IMR-90 (cell line): ENCODE measurements at regions not wholly inside any gene's neighbourhood (a gene's known extent, or its start where the extent isn't known, plus 50 kb on each side); places are given as distances from the start of the nearest gene placed in this dataset.

Experiments used
- ATAC-seq: fragments of 200-7000 bp; cut with Tn5 transposase; 2 replicates; pipeline ENCODE4 v1.9.1; 2020; ENCODE audit warnings: low read depth, mild to moderate bottlenecking, moderate library complexity
- BruUV-seq: library from RNA; stranded (reverse); fragments of 400-500 nt; replicated peaks from 2 replicates; lab custom pipeline; 2021; lab: Mats Ljungman, UMichigan
- CTCF ChIA-PET: fragments of 300-600 bp; formaldehyde crosslinking; extraction: SDS; loops from one replicate; lab custom pipeline; 2021; ENCODE audit warnings: antibody characterized with exemption; lab: Yijun Ruan, JAX
- POLR2A ChIA-PET: fragments of 300-600 bp; sonication (Branson Sonifier 250); formaldehyde crosslinking; loops from one replicate; lab custom pipeline; 2022; ENCODE audit warnings: antibody characterized with exemption; ENCODE audit not compliant: unreplicated experiment; lab: Charles Lee
- DNase-seq: peaks from one replicate; pipeline ENCODE4 v3.0.0; 2013
- H2AFZ ChIP-seq: replicated peaks from 2 replicates; pipeline ENCODE3; 2013; ENCODE audit warnings: low read length, mild to moderate bottlenecking; ENCODE audit not compliant: poor library complexity
- H2AK5ac ChIP-seq: 2 replicates; pipeline ENCODE4 v1.6.1; 2013; ENCODE audit warnings: low read depth, low read length, inconsistent platforms
- H2AK9ac ChIP-seq: replicated peaks from 2 replicates; pipeline ENCODE3; 2013; ENCODE audit warnings: mild to moderate bottlenecking, low read depth, low read length, moderate library complexity; ENCODE audit not compliant: poor library complexity
- H2BK120ac ChIP-seq: 2 replicates; pipeline ENCODE4 v1.6.1; 2013; ENCODE audit warnings: low read depth, low read length, inconsistent platforms
- H2BK15ac ChIP-seq: 3 replicates; pipeline ENCODE4 v1.6.1; 2013; ENCODE audit warnings: low read depth, low read length, inconsistent platforms
- H2BK20ac ChIP-seq: 2 replicates; pipeline ENCODE4 v1.6.1; 2013; ENCODE audit warnings: low read depth, mild to moderate bottlenecking, inconsistent platforms, low read length, moderate library complexity
- H2BK5ac ChIP-seq: 2 replicates; pipeline ENCODE4 v1.6.1; 2013; ENCODE audit warnings: mild to moderate bottlenecking, low read depth, low read length, inconsistent platforms; ENCODE audit not compliant: poor library complexity, severe bottlenecking
- H3K14ac ChIP-seq: replicated peaks from 2 replicates; pipeline ENCODE4 v1.6.1; 2013; ENCODE audit warnings: low read depth, low read length, inconsistent platforms
- H3K18ac ChIP-seq: 2 replicates; pipeline ENCODE4 v1.6.1; 2013; ENCODE audit warnings: low read depth, low read length, control low read depth
- H3K23ac ChIP-seq: 2 replicates; pipeline ENCODE4 v1.6.1; 2013; ENCODE audit warnings: low read depth, low read length, inconsistent platforms
- H3K27ac ChIP-seq: 2 replicates; pipeline ENCODE4 v1.5.1; 2013; ENCODE audit warnings: mild to moderate bottlenecking, control low read depth, low read length; ENCODE audit not compliant: insufficient read depth
- H3K27me3 ChIP-seq: 2 replicates; pipeline ENCODE4 v1.6.1; 2013; ENCODE audit warnings: low read length; ENCODE audit not compliant: control insufficient read depth, insufficient read depth
- H3K36me3 ChIP-seq: 2 replicates; pipeline ENCODE4 v1.6.1; 2013; ENCODE audit warnings: low read length, mixed read lengths; ENCODE audit not compliant: control insufficient read depth, insufficient read depth
- H3K4ac ChIP-seq: 2 replicates; pipeline ENCODE4 v1.6.1; 2013; ENCODE audit warnings: low read depth, low read length, inconsistent platforms
- H3K4me1 ChIP-seq: 2 replicates; pipeline ENCODE4 v1.6.1; 2013; ENCODE audit warnings: low read length, mixed read lengths; ENCODE audit not compliant: control insufficient read depth, insufficient read depth
- H3K4me2 ChIP-seq: 2 replicates; pipeline ENCODE4 v1.6.1; 2013; ENCODE audit warnings: low read depth, mild to moderate bottlenecking, control low read depth, low read length, moderate library complexity
- H3K4me3 ChIP-seq: 2 replicates; pipeline ENCODE4 v1.5.1; 2013; ENCODE audit warnings: low read depth, mild to moderate bottlenecking, control low read depth, low read length, moderate library complexity; ENCODE audit not compliant: insufficient read depth
- H3K56ac ChIP-seq: 2 replicates; pipeline ENCODE4 v1.6.1; 2013; ENCODE audit warnings: low read length, inconsistent platforms; ENCODE audit not compliant: insufficient read depth; ENCODE audit errors: extremely low read depth
- H3K79me1 ChIP-seq, 2 experiments: 2 replicates each; pipeline ENCODE4 v1.6.1; 2013; ENCODE audit warnings: low read length in 2 of 2, inconsistent platforms in 1 of 2, low read depth in 1 of 2
- H3K9ac ChIP-seq: 2 replicates; pipeline ENCODE4 v1.6.1; 2013; ENCODE audit warnings: low read depth, low read length, control low read depth
- H3K9me1 ChIP-seq: 2 replicates; pipeline ENCODE4 v1.6.1; 2013; ENCODE audit warnings: low read length, inconsistent platforms; ENCODE audit not compliant: insufficient read depth
- H3K9me3 ChIP-seq: 2 replicates; pipeline ENCODE4 v1.6.1; 2013; ENCODE audit warnings: low read length; ENCODE audit not compliant: control insufficient read depth, insufficient read depth
- H4K20me1 ChIP-seq: 2 replicates; pipeline ENCODE4 v1.6.1; 2013; ENCODE audit warnings: low read length, inconsistent platforms; ENCODE audit not compliant: insufficient read depth
- H4K5ac ChIP-seq: 2 replicates; pipeline ENCODE4 v1.6.1; 2013; ENCODE audit warnings: mild to moderate bottlenecking, low read depth, low read length, control low read depth
- H4K8ac ChIP-seq, 2 experiments: 2 replicates each; pipeline ENCODE4 v1.6.1; 2013; ENCODE audit warnings: low read depth in 2 of 2, low read length in 2 of 2, control low read depth in 1 of 2, inconsistent platforms in 1 of 2
- H4K91ac ChIP-seq: 2 replicates; pipeline ENCODE4 v1.6.1; 2013; ENCODE audit warnings: low read depth, low read length, inconsistent platforms; ENCODE audit not compliant: insufficient read depth
- CHD1 ChIP-seq: IDR thresholded peaks from 2 replicates; pipeline ENCODE4 v1.6.1; 2012; ENCODE audit warnings: low read depth, low read length, improper control_type of control experiment
- CTCF ChIP-seq: conservative IDR thresholded peaks from 2 replicates; pipeline ENCODE4 v1.5.1; 2012; ENCODE audit warnings: mild to moderate bottlenecking, low read depth, low read length, improper control_type of control experiment
- FOS ChIP-seq: fragments of 150-350 bp; IDR thresholded peaks from 2 replicates; pipeline ENCODE4 v1.6.1; 2016; ENCODE audit warnings: low read depth, low read length
- MAFK ChIP-seq: IDR thresholded peaks from 2 replicates; pipeline ENCODE4 v1.6.1; 2012; ENCODE audit warnings: low read depth, low read length, improper control_type of control experiment
- MAZ ChIP-seq: IDR thresholded peaks from 2 replicates; pipeline ENCODE4 v1.6.1; 2012; ENCODE audit warnings: low read depth, mild to moderate bottlenecking, low read length, improper control_type of control experiment, moderate library complexity, borderline replicate concordance
- MXI1 ChIP-seq: IDR thresholded peaks from 2 replicates; pipeline ENCODE4 v1.6.1; 2012; ENCODE audit warnings: low read depth, mild to moderate bottlenecking, low read length, moderate library complexity, borderline replicate concordance
- NFE2L2 ChIP-seq: fragments of 150-350 bp; IDR thresholded peaks from 2 replicates; pipeline ENCODE4 v1.6.1; 2016; ENCODE audit warnings: low read depth, mild to moderate bottlenecking, low read length
- RCOR1 ChIP-seq: IDR thresholded peaks from 2 replicates; pipeline ENCODE4 v1.6.1; 2012; ENCODE audit warnings: mild to moderate bottlenecking, low read length, improper control_type of control experiment; ENCODE audit not compliant: insufficient replicate concordance
- RFX5 ChIP-seq: IDR thresholded peaks from 2 replicates; pipeline ENCODE4 v1.8.0; 2012; ENCODE audit warnings: low read depth, mild to moderate bottlenecking, low read length, moderate library complexity
- WGBS, 2 experiments: methylation state at CpG; one replicate each; pipeline versions ENCODE4 v1.1.5 to v1.1.7; 2013; ENCODE audit warnings: missing lambda C conversion rate in 2 of 2; ENCODE audit not compliant: insufficient read length in 1 of 2; ENCODE audit errors: extremely low coverage in 2 of 2; 5-methylcytosine and 5-hydroxymethylcytosine counted together
- dilution Hi-C: fragments of 300-500 bp; cut with HindIII; formaldehyde crosslinking; loops from one replicate; pipeline ENCODE4 v1.14.3; 2018; ENCODE audit warnings: low sequenced_read_pairs; ENCODE audit not compliant: unreplicated experiment
- in situ Hi-C: fragments of 300-500 bp; cut with MboI; formaldehyde crosslinking; loops from 3 replicates; pipeline ENCODE4 v1.14.3; 2019; ENCODE audit warnings: low sequenced_read_pairs, inconsistent platforms, mixed read lengths
- intact Hi-C: fragments of 100-400 bp; cut with micrococcal nuclease; formaldehyde crosslinking; loops from 2 replicates; pipeline ENCODE4 v1.10.0; 2022

- POLR2A ChIA-PET, result no interaction called here
- CTCF ChIA-PET, result no interaction called here
- no peaks in the 10 kb centered on the region for H4K20me1 ChIP-seq
- intact Hi-C loops (no loop called here), dilution Hi-C loops (no loop called here), in situ Hi-C loops (no loop called here)
- H3K56ac ChIP-seq, result no peak overlapping the region
- H3K9me1 ChIP-seq, result peaks cover 10% of the 10 kb centered on the region
- H3K9me3 ChIP-seq, result no peaks in the 10 kb centered on the region
- H3K18ac ChIP-seq, result no peak overlapping the region
- DNase-seq (peak; percentile 86), ATAC-seq (peak; percentile 87)
- H2BK20ac ChIP-seq, result no peak overlapping the region
- H2AK5ac ChIP-seq, result no peak overlapping the region; the same call in 1 of the 2 replicates
- H2AK9ac ChIP-seq, result peak overlapping the region; percentile 52
- no peak overlapping the region for H2BK15ac ChIP-seq
- H3K23ac ChIP-seq, result no peak overlapping the region
- no peak overlapping the region for H2BK120ac ChIP-seq
- H3K27ac ChIP-seq, result no peak overlapping the region
- no peak overlapping the region for H4K5ac ChIP-seq
- no peak overlapping the region for H2AFZ ChIP-seq
- no peak overlapping the region for H3K4me3 ChIP-seq
- H4K8ac ChIP-seq, result no peak overlapping the region
- H3K36me3 ChIP-seq, result no peaks in the 10 kb centered on the region
- no peak overlapping the region for H3K9ac ChIP-seq
- BruUV-seq, result no TSS peak
- H2BK5ac ChIP-seq, result no peak overlapping the region
- TF ChIP-seq RCOR1, result no peak
- no peak for TF ChIP-seq RFX5
- TF ChIP-seq NFE2L2, result no peak
- no peak for TF ChIP-seq MXI1
- TF ChIP-seq CTCF, result no peak
- no peak for TF ChIP-seq MAFK
- TF ChIP-seq CHD1, result no peak
- TF ChIP-seq MAZ, result no peak
- TF ChIP-seq FOS, result no peak
- no peak overlapping the region for H3K4ac ChIP-seq
- no CpG with 5 or more reads among the region's 3 CpGs for WGBS, 2 experiments
- H3K27me3 ChIP-seq, result no peaks in the 10 kb centered on the region
- H4K91ac ChIP-seq, result no peak overlapping the region
- no peak overlapping the region for H3K14ac ChIP-seq
- peaks cover 5% of the 10 kb centered on the region; the same call in 1 of the 2 replicates for H3K4me1 ChIP-seq
- H3K4me2 ChIP-seq, result no peak overlapping the region
- H3K79me1 ChIP-seq, result no peaks in the 10 kb centered on the region
Observed at GRCh38 chr1:56360021-56360420, 219.3 kb downstream of the PLPP3 start.
